ENCODE measurements at regions not wholly inside any gene's neighbourhood (a gene's known extent, or its start where the extent isn't known, plus 50 kb on each side); places are given as distances from the start of the nearest gene placed in this dataset.
"Not testable (repeated sequence)": the region's sequence is repeated elsewhere in the genome, so short reads cannot be mapped to it uniquely, and the experiment has no call there.

- FAIRE-seq (no peak), DNase-seq (ENCODE audit: low read depth, low spot score) (no peak)
- TF ChIP-seq EZH2 (IDR thresholded peaks at IDR 0.05; ENCODE audit: low read length) (no peak), CTCF (optimal IDR thresholded peaks at IDR 0.05 in 1 of 3, IDR thresholded peaks at IDR 0.05 in 1 of 3, conservative IDR thresholded peaks at IDR 0.05 in 1 of 3; ENCODE audit: extremely low read depth in 1 of 3, insufficient read depth in 2 of 3, low read length in 3 of 3) (no peak)
- no peak overlapping the region for H3K4me3 ChIP-seq (ENCODE audit: control insufficient read depth in 2 of 3, extremely low read depth in 1 of 3, insufficient read depth in 2 of 3, low read depth in 1 of 3, low read length in 3 of 3)
- H3K9me1 ChIP-seq (ENCODE audit: control insufficient read depth, extremely low read depth, insufficient read depth, low read length): no peaks in the 10 kb centered on the region
- no peak overlapping the region for H3K4me2 ChIP-seq (ENCODE audit: control insufficient read depth, extremely low read depth, insufficient read depth, low read depth, low read length)
- H3K9me3 ChIP-seq (ENCODE audit: control insufficient read depth, low read depth, low read length): no peaks in the 10 kb centered on the region
- no peaks in the 10 kb centered on the region for H3K4me1 ChIP-seq (ENCODE audit: control insufficient read depth, extremely low read depth, insufficient read depth, low read length)
- no peak overlapping the region for H2AFZ ChIP-seq (ENCODE audit: control insufficient read depth, low read length)
- H3K27me3 ChIP-seq (ENCODE audit: control insufficient read depth, extremely low read depth, insufficient read depth, low read length): no peaks in the 10 kb centered on the region
- H3K9ac ChIP-seq (ENCODE audit: control insufficient read depth, extremely low read depth, insufficient read depth, low read length): no peak overlapping the region
- dilution Hi-C loops (cut with MboI; ENCODE audit: extremely low pct_ligation_motif_present, low sequenced_read_pairs): no loop called here
- no peaks in the 10 kb centered on the region for H3K79me2 ChIP-seq (ENCODE audit: control insufficient read depth, insufficient read depth, low read length)
- no peaks in the 10 kb centered on the region for H3K36me3 ChIP-seq (ENCODE audit: control insufficient read depth in 2 of 2, extremely low read depth in 1 of 2, insufficient read depth in 2 of 2, low read length in 2 of 2)
- no peaks in the 10 kb centered on the region for H4K20me1 ChIP-seq (ENCODE audit: control insufficient read depth, extremely low read depth, insufficient read depth, low read length)
- no peak overlapping the region for H3K27ac ChIP-seq (ENCODE audit: control insufficient read depth, insufficient read depth, low read length)
Measured at GRCh38 chr3:87828046-87828445, 230.8 kb downstream of the CGGBP1 start.

GRCh38 chr3:87822563-87822962 lies 236.2 kb downstream of the CGGBP1 start:
- Histone ChIP-seq H4K20me1 (ENCODE audit: control insufficient read depth, extremely low read depth, insufficient read depth, low read length) (no peaks in the 10 kb centered on the region), H3K4me1 (ENCODE audit: control insufficient read depth, extremely low read depth, insufficient read depth, low read length) (no peaks in the 10 kb centered on the region), H3K27me3 (ENCODE audit: control insufficient read depth, extremely low read depth, insufficient read depth, low read length) (no peaks in the 10 kb centered on the region), H3K36me3 (ENCODE audit: control insufficient read depth in 2 of 2, extremely low read depth in 1 of 2, insufficient read depth in 2 of 2, low read length in 2 of 2) (no peaks in the 10 kb centered on the region), H3K27ac (ENCODE audit: control insufficient read depth, insufficient read depth, low read length) (no peak overlapping the region), H3K9ac (ENCODE audit: control insufficient read depth, extremely low read depth, insufficient read depth, low read length) (no peak overlapping the region), H3K79me2 (ENCODE audit: control insufficient read depth, insufficient read depth, low read length) (no peaks in the 10 kb centered on the region), H3K9me3 (ENCODE audit: control insufficient read depth, low read depth, low read length) (no peaks in the 10 kb centered on the region), H3K9me1 (ENCODE audit: control insufficient read depth, extremely low read depth, insufficient read depth, low read length) (no peaks in the 10 kb centered on the region), H3K4me2 (ENCODE audit: control insufficient read depth, extremely low read depth, insufficient read depth, low read depth, low read length) (no peak overlapping the region), H2AFZ (ENCODE audit: control insufficient read depth, low read length) (no peak overlapping the region), H3K4me3 (ENCODE audit: control insufficient read depth in 2 of 3, extremely low read depth in 1 of 3, insufficient read depth in 2 of 3, low read depth in 1 of 3, low read length in 3 of 3) (no peak overlapping the region)
- TF ChIP-seq EZH2 (IDR thresholded peaks at IDR 0.05; ENCODE audit: low read length) (no peak), CTCF (optimal IDR thresholded peaks at IDR 0.05 in 1 of 3, IDR thresholded peaks at IDR 0.05 in 1 of 3, conservative IDR thresholded peaks at IDR 0.05 in 1 of 3; ENCODE audit: extremely low read depth in 1 of 3, insufficient read depth in 2 of 3, low read length in 3 of 3) (no peak)
- FAIRE-seq (no peak), DNase-seq (ENCODE audit: low read depth, low spot score) (no peak)
- dilution Hi-C loops (cut with MboI; ENCODE audit: extremely low pct_ligation_motif_present, low sequenced_read_pairs): no loop called here

- H3K4me3 ChIP-seq (ENCODE audit: control insufficient read depth in 2 of 3, extremely low read depth in 1 of 3, insufficient read depth in 2 of 3, low read depth in 1 of 3, low read length in 3 of 3); H3K9me1 ChIP-seq (ENCODE audit: control insufficient read depth, extremely low read depth, insufficient read depth, low read length); H3K27me3 ChIP-seq (ENCODE audit: control insufficient read depth, extremely low read depth, insufficient read depth, low read length); H3K79me2 ChIP-seq (ENCODE audit: control insufficient read depth, insufficient read depth, low read length); H3K4me2 ChIP-seq (ENCODE audit: control insufficient read depth, extremely low read depth, insufficient read depth, low read depth, low read length); FAIRE-seq; DNase-seq (ENCODE audit: low read depth, low spot score); dilution Hi-C loops (cut with MboI; ENCODE audit: extremely low pct_ligation_motif_present, low sequenced_read_pairs); H3K4me1 ChIP-seq (ENCODE audit: control insufficient read depth, extremely low read depth, insufficient read depth, low read length); H2AFZ ChIP-seq (ENCODE audit: control insufficient read depth, low read length); H3K36me3 ChIP-seq (ENCODE audit: control insufficient read depth in 2 of 2, extremely low read depth in 1 of 2, insufficient read depth in 2 of 2, low read length in 2 of 2); H4K20me1 ChIP-seq (ENCODE audit: control insufficient read depth, extremely low read depth, insufficient read depth, low read length); H3K9me3 ChIP-seq (ENCODE audit: control insufficient read depth, low read depth, low read length); H3K27ac ChIP-seq (ENCODE audit: control insufficient read depth, insufficient read depth, low read length); H3K9ac ChIP-seq (ENCODE audit: control insufficient read depth, extremely low read depth, insufficient read depth, low read length): not testable (repeated sequence)
Measured at GRCh38 chr3:87813503-87813902, 245.3 kb downstream of the CGGBP1 start.

All from keratinocyte (primary cell).